ENCODE measurements at regions not wholly inside any gene's neighbourhood (a gene's known extent, or its start where the extent isn't known, plus 50 kb on each side); places are given as distances from the start of the nearest gene placed in this dataset.

DNA sequence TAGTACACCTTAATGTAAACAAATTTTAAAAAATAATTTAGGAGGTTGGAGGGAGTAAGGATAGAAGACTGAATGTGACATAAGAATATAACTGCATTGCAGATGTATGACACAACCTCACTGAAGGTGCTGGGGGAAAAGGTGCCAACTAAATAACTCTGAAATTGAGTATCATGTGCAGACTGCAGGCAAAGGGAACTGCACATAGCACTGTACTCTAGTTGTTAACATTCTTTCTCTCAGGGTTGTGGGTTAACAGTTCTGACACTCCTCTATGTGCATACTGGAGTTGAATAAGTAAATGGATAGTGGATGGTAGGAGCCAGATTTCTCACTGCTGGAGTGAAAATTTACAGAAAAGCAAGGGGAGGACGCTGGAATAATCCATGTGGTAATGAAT, 451.9 kb upstream of the CDH4 start:
- Histone ChIP-seq H3K27me3 (ENCODE audit: insufficient read depth, low read length) (no peaks in the 10 kb centered on the region), H2BK120ac (ENCODE audit: insufficient read depth, low read length, poor library complexity) (no peak overlapping the region), H4K8ac (ENCODE audit: low read depth, low read length) (no peak overlapping the region), H3K27ac (ENCODE audit: low read depth, low read length) (no peak overlapping the region), H3K14ac (ENCODE audit: low read length) (no peak overlapping the region), H3K9me3 (ENCODE audit: insufficient read depth, low read depth, low read length) (peaks cover 3% of the 10 kb centered on the region), H2BK12ac (ENCODE audit: low read length) (no peak overlapping the region), H3K79me2 (ENCODE audit: control insufficient read depth, insufficient read depth, low read length, poor library complexity) (no peaks in the 10 kb centered on the region), H3K4me1 (ENCODE audit: control insufficient read depth in 1 of 2, insufficient read depth in 2 of 2, low read length in 2 of 2) (peaks cover 6 to 9% of the 10 kb centered on the region in 2 experiments), H2BK5ac (ENCODE audit: low read depth, low read length, poor library complexity) (no peak overlapping the region), H3K36me3 (ENCODE audit: control insufficient read depth in 1 of 2, insufficient read depth in 2 of 2, low read length in 2 of 2) (no peaks in the 10 kb centered on the region), H2AK5ac (ENCODE audit: low read length) (no peak overlapping the region), H3K23ac (ENCODE audit: low read length) (no peak overlapping the region), H3K4me2 (ENCODE audit: low read length) (no peak overlapping the region), H2AFZ (ENCODE audit: insufficient read depth, low read length, poor library complexity) (no peak overlapping the region), H3K18ac (ENCODE audit: low read length) (no peak overlapping the region), H4K12ac (ENCODE audit: low read depth, low read length) (no peak overlapping the region), H3K79me1 (ENCODE audit: low read length) (no peaks in the 10 kb centered on the region), H3K4me3 (ENCODE audit: low read depth, low read length) (no peak overlapping the region), H3K9ac (ENCODE audit: low read length) (no peak overlapping the region), H4K91ac (ENCODE audit: low read depth, low read length) (no peak overlapping the region), H3K4ac (ENCODE audit: low read depth, low read length) (no peak overlapping the region)
- no CpG with 5 or more reads among the region's 1 CpG for WGBS (ENCODE audit: extremely low coverage, insufficient coverage, insufficient read length)
- DNase-seq, result no peak

DNA sequence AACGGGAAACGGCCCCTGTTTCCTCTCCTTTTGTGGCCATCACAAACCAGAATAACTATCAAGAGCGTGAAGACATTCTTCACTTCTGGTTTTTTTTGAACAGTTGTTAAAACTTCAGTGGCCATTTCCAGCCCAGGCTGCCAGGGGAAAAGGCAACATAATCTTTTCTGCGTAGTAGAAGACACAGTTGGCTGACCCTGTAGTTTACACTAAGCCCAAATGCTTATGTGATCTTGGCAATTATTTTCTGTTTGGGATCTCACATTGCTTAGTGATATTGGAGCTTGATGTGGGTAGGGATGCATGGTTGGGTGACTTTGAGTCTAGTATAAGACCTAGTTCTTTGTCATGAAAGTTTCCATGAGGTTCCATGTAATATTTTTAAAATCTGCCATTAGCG, 449.4 kb upstream of the CDH4 start:
- Histone ChIP-seq H3K79me1 (ENCODE audit: low read length) (no peaks in the 10 kb centered on the region), H3K4me3 (ENCODE audit: low read depth, low read length) (no peak overlapping the region), H3K4me1 (ENCODE audit: control insufficient read depth in 1 of 2, insufficient read depth in 2 of 2, low read length in 2 of 2) (peaks cover 6 to 9% of the 10 kb centered on the region in 2 experiments), H4K91ac (ENCODE audit: low read depth, low read length) (no peak overlapping the region), H3K9ac (ENCODE audit: low read length) (no peak overlapping the region), H3K23ac (ENCODE audit: low read length) (no peak overlapping the region), H2AFZ (ENCODE audit: insufficient read depth, low read length, poor library complexity) (no peak overlapping the region), H4K8ac (ENCODE audit: low read depth, low read length) (no peak overlapping the region), H2AK5ac (ENCODE audit: low read length) (no peak overlapping the region), H3K27me3 (ENCODE audit: insufficient read depth, low read length) (no peaks in the 10 kb centered on the region), H3K9me3 (ENCODE audit: insufficient read depth, low read depth, low read length) (peaks cover 1% of the 10 kb centered on the region), H3K36me3 (ENCODE audit: control insufficient read depth in 1 of 2, insufficient read depth in 2 of 2, low read length in 2 of 2) (no peaks in the 10 kb centered on the region), H4K12ac (ENCODE audit: low read depth, low read length) (no peak overlapping the region), H2BK120ac (ENCODE audit: insufficient read depth, low read length, poor library complexity) (no peak overlapping the region), H2BK5ac (ENCODE audit: low read depth, low read length, poor library complexity) (no peak overlapping the region), H3K4ac (ENCODE audit: low read depth, low read length) (no peak overlapping the region), H3K27ac (ENCODE audit: low read depth, low read length) (no peak overlapping the region), H3K4me2 (ENCODE audit: low read length) (no peak overlapping the region), H3K18ac (ENCODE audit: low read length) (no peak overlapping the region), H3K79me2 (ENCODE audit: control insufficient read depth, insufficient read depth, low read length, poor library complexity) (no peaks in the 10 kb centered on the region), H3K14ac (ENCODE audit: low read length) (no peak overlapping the region), H2BK12ac (ENCODE audit: low read length) (no peak overlapping the region)
- DNase-seq, result no peak
- no CpG with 5 or more reads among the region's 5 CpGs for WGBS (ENCODE audit: extremely low coverage, insufficient coverage, insufficient read length)

DNA sequence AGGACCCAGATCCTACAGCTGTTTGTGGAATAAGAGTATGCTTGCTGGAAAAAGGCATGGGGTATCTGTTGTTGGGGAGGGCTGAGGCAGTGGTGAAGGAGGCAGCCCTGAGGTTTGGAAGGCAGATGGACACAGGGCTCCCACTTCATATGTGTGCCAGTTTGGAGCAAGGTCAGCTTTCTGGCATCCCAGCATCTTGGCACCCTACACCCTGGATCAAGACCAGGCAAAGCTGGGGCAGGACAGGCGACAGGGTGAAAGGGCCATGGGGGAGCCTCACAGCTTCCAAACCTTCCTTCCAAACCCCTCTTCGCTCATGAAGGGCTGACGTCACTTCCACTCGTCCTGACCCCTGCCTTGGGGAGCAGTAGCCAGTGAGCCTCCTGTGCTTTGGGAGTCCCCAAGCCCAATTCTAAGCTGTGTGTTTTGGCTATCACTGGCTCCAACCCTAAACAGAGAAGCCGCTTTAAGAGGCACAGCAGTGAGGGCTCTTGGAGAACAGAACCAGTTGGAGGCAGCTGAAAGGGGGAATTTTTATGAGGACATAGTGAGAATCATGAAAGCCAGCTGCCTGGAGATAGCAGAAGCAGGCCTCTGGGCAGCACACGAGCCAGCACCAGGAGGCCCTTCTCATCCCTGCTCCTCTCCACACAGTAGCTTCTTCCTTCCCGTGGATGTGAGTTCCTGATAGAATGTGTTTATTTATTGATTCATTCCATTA, 448.6 kb upstream of the CDH4 start:
- no peak overlapping the region for H3K9ac ChIP-seq (ENCODE audit: low read length)
- no peak overlapping the region for H4K12ac ChIP-seq (ENCODE audit: low read depth, low read length)
- no peak overlapping the region for H2BK5ac ChIP-seq (ENCODE audit: low read depth, low read length, poor library complexity)
- no peak overlapping the region for H3K27ac ChIP-seq (ENCODE audit: low read depth, low read length)
- H2BK120ac ChIP-seq (ENCODE audit: insufficient read depth, low read length, poor library complexity), result no peak overlapping the region
- H3K14ac ChIP-seq (ENCODE audit: low read length), result no peak overlapping the region
- H4K8ac ChIP-seq (ENCODE audit: low read depth, low read length), result no peak overlapping the region
- H3K4me3 ChIP-seq (ENCODE audit: low read depth, low read length), result no peak overlapping the region
- H3K36me3 ChIP-seq (ENCODE audit: control insufficient read depth in 1 of 2, insufficient read depth in 2 of 2, low read length in 2 of 2), result no peaks in the 10 kb centered on the region
- no peak overlapping the region for H2AFZ ChIP-seq (ENCODE audit: insufficient read depth, low read length, poor library complexity)
- H2BK12ac ChIP-seq (ENCODE audit: low read length), result no peak overlapping the region
- H3K18ac ChIP-seq (ENCODE audit: low read length), result no peak overlapping the region
- no CpG with 5 or more reads among the region's 7 CpGs for WGBS (ENCODE audit: extremely low coverage, insufficient coverage, insufficient read length)
- no peaks in the 10 kb centered on the region for H3K79me2 ChIP-seq (ENCODE audit: control insufficient read depth, insufficient read depth, low read length, poor library complexity)
- H3K23ac ChIP-seq (ENCODE audit: low read length), result no peak overlapping the region
- H3K79me1 ChIP-seq (ENCODE audit: low read length), result no peaks in the 10 kb centered on the region
- no peak overlapping the region for H2AK5ac ChIP-seq (ENCODE audit: low read length)
- H3K9me3 ChIP-seq (ENCODE audit: insufficient read depth, low read depth, low read length), result peaks cover 5% of the 10 kb centered on the region
- no peak overlapping the region for H4K91ac ChIP-seq (ENCODE audit: low read depth, low read length)
- H3K27me3 ChIP-seq (ENCODE audit: insufficient read depth, low read length), result no peaks in the 10 kb centered on the region
- DNase-seq, result no peak
- H3K4me1 ChIP-seq (ENCODE audit: control insufficient read depth in 1 of 2, insufficient read depth in 2 of 2, low read length in 2 of 2), result peaks cover 6 to 9% of the 10 kb centered on the region in 2 experiments
- H3K4me2 ChIP-seq (ENCODE audit: low read length), result no peak overlapping the region
- no peak overlapping the region for H3K4ac ChIP-seq (ENCODE audit: low read depth, low read length)

DNA sequence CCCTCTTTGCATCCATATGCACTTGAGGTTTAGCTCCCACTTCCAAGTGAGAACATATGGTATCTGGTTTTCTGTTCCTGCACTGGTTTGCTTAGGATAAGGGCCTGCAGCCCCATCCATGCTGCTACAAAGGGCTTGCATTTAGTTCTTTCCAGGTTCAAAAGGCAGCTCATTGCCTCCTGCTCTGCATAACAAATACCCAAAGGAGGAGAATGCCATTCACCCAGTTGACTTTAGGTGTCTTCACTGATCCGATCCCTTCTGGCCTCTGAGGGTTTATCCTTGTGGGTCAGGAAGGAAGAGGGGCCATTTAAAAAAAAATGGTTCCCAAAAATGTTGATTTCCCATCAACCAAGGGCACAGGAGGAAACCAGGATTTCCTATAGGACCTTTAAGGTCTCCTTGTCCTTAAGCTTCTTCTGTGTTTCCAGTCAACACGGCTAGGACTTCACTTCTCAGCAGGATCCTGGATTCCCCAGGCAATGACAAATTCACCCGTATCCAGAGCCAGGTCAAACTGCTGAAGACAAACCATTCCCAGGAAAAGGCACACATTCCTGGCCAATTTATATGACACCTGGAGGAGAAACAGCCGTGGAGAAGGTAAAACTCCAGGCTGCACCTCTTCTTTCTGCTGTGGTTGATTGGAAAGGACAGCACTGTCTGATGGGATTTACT, 447.7 kb upstream of the CDH4 start:
- Histone ChIP-seq H3K4me2 (ENCODE audit: low read length) (peak overlapping the region; percentile 22), H3K27ac (ENCODE audit: low read depth, low read length) (no peak overlapping the region), H3K14ac (ENCODE audit: low read length) (no peak overlapping the region), H2BK12ac (ENCODE audit: low read length) (no peak overlapping the region), H3K4me3 (ENCODE audit: low read depth, low read length) (no peak overlapping the region), H4K12ac (ENCODE audit: low read depth, low read length) (no peak overlapping the region), H4K8ac (ENCODE audit: low read depth, low read length) (no peak overlapping the region), H3K27me3 (ENCODE audit: insufficient read depth, low read length) (no peaks in the 10 kb centered on the region), H3K23ac (ENCODE audit: low read length) (no peak overlapping the region), H3K9ac (ENCODE audit: low read length) (no peak overlapping the region), H2BK5ac (ENCODE audit: low read depth, low read length, poor library complexity) (no peak overlapping the region), H2AK5ac (ENCODE audit: low read length) (no peak overlapping the region), H2BK120ac (ENCODE audit: insufficient read depth, low read length, poor library complexity) (no peak overlapping the region), H2AFZ (ENCODE audit: insufficient read depth, low read length, poor library complexity) (no peak overlapping the region), H3K79me1 (ENCODE audit: low read length) (no peaks in the 10 kb centered on the region), H3K9me3 (ENCODE audit: insufficient read depth, low read depth, low read length) (peaks cover 5% of the 10 kb centered on the region), H4K91ac (ENCODE audit: low read depth, low read length) (no peak overlapping the region), H3K4ac (ENCODE audit: low read depth, low read length) (no peak overlapping the region), H3K36me3 (ENCODE audit: control insufficient read depth in 1 of 2, insufficient read depth in 2 of 2, low read length in 2 of 2) (no peaks in the 10 kb centered on the region), H3K4me1 (ENCODE audit: control insufficient read depth in 1 of 2, insufficient read depth in 2 of 2, low read length in 2 of 2) (peaks cover 6 to 9% of the 10 kb centered on the region in 2 experiments), H3K18ac (ENCODE audit: low read length) (no peak overlapping the region), H3K79me2 (ENCODE audit: control insufficient read depth, insufficient read depth, low read length, poor library complexity) (no peaks in the 10 kb centered on the region)
- DNase-seq, result no peak
- WGBS (ENCODE audit: extremely low coverage, insufficient coverage, insufficient read length), result no CpG with 5 or more reads among the region's 4 CpGs
